SW 1271 (cell line): ENCODE measurements at regions not wholly inside any gene's neighbourhood (a gene's known extent, or its start where the extent isn't known, plus 50 kb on each side); places are given as distances from the start of the nearest gene placed in this dataset.
"Not testable (repeated sequence)": the region's sequence is repeated elsewhere in the genome, so short reads cannot be mapped to it uniquely, and the experiment has no call there.

ENCODE experiments used
- DNase-seq, 2 experiments: peaks; one replicate each; lab custom pipeline; 2025; lab: John Stamatoyannopoulos, UW

DNA sequence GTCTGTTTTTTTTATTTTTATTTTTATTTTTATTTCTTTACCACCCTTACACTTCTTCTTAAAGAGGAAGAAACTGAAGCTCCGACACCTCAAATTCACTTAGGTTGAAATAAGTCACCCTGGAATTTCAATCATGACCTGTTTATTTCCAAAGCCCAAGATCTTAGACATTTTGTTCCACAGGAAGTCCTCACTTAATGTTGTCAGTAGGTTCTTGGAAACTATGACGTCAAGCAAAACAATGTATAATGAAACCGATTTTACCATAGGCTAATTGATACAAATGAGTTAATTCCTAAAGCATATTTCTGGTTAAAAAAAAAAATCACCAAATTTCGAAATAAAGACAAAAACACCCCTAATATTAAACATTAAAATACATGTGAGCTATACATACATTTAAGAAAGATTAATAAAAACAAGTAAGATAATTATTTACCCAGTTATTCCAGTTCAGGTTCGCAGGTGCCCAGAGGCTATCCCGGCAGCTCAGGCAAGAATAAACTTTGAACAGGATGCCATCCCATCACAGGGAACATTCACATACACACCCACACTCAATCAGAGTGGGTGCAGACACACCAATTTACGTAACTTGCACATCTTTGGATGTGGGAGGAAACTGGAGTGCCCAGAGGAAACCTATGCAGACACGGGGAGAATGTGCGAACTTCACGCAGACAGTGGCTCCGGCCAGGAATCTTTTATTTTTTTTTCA, 391.0 kb downstream of the RAP2B start:
- DNase-seq, result no peak

DNA sequence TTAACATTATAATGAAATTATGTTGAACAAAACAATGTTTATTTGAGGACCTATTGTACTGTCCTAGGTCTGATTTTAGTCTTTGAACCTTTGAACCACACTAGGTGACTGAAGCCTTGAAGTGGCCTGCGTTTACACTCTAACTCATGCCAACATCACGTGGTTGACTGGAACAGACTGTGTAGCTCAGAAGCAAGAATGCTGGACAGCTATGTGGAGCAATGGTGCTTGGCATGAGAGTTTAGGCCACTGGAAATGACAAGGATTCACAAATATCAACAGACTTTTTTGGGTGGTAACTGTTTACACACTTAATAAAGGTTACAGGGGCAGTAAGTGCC, 391.5 kb downstream of the RAP2B start:
- no peak for DNase-seq

DNA sequence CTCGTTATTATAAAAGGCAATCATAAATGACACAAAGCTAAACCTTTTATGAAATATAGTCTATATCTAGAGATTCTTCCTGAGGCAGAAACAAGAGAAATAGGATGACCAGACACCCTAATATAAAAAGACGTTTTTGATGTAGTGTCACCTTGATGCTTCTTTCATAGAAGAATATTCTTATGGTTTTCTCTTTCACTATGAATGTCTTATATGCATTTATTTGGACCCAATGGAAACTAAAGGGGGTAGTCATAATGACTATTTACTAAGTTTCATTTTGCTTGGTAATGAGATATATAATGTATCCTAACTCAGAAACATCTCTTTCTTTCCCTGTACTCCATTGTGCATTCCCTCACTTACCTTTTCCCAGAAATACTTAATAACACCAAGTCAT, 393.9 kb downstream of the RAP2B start:
- DNase-seq, result no peak

DNA sequence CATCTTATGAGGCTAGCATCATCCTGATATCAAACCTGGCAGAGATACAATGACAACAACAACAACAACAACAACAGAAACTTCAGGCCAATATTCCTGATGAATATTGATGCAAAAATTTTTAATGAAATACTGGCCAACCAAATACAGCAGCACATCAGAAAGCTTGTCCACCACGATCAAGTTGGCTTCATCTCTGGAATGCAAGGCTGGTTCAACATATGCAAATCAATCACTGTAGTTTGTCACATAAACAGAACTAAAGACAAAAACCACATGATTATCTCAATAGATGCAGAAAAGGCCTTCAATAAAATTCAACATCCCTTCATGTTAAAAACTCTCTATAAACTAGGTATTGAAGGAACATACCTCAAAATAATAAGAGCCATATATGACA, 397.3 kb downstream of the RAP2B start:
- DNase-seq, result not testable (repeated sequence)

DNA sequence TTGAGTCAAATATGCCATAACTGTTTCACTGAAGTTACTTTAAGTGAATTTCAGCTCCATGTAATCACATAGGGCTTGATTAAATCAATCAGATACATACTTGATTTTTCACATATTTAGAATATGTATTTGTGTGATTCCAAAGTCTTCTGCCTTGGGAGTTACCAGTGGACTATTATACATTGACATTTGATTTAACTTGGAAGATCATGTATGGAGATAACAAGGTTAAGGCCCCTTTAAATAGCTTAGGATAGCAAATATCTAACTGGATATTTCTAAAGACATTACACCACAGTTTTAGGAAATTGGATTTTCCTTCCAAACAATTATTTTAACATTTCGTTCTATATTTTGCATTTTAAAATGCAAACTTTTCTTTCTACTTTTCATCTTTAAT, 405.0 kb downstream of the RAP2B start:
- no peak for DNase-seq

DNA sequence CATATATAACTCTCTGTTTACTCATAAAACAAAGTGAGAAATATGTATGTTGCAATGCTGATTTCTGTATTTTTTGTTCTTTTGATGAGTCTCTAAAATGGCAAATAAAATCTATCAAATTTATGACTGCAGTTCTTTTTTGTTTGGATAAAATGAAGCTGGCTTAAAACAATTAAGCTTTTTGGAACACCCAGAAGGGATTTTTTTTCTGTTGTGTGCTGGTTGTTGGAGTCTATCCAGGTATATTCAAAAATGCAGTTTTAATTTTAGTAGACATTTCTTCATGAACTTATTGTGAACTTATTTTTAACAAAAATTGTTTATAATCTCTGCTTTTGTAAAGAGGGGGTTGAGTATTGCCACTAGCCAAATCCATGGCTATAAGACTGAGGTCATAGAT, 405.5 kb downstream of the RAP2B start:
- no peak for DNase-seq

DNA sequence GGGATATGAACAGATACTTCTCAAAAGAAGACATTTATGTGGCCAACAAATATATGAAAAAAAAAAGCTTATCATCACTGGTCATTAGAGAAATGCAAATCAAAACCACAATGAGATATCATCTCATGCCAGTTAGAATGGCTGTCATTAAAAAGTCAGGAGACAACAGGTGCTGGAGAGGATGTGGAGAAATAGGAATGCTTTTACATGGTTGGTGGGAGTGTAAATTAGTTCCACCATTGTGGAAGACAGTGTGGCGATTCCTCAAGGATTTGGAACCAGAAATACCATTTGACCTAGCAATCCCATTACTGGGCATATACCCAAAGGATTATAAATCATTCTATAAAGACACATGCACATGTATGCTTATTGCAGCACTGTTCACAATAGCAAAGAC, 408.5 kb downstream of the RAP2B start:
- not testable (repeated sequence) for DNase-seq

DNA sequence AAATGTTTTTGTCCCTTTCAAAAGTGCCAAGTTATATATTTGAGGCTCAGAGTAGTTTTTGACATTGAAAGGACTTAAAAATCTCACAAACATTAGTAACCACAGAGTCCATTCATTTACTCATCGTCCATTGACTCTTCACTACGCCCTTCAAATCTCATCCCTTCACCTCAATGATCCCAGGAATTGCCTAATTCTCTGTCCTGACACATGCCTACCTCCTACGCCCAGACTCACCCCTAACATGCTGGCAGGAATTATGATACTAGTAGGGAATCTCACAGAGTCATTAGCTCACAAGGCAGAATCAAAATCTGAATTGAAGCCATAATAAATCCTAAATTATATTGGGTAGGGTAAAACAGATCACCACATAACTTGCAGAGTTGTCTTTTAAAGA, 410.1 kb downstream of the RAP2B start:
- DNase-seq, result no peak

DNA sequence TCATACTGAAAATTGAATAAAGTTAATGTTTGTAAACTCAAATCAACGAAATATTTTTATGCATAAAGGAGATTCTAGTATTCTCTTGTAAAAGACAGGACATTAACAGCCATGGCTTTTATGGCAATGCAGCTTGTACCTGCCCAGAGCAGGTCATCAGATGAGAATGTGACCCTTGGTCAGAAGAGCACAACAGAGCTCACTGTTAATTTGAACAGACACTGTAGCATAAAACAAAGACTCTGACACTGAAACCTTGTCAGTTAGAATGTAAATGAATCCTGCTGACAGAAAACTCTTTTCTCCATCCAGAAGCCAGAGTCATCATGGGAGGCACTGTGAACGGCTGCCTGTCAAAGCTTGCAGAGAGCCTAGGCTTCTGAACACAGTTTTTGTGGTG, 410.6 kb downstream of the RAP2B start:
- no peak for DNase-seq

DNA sequence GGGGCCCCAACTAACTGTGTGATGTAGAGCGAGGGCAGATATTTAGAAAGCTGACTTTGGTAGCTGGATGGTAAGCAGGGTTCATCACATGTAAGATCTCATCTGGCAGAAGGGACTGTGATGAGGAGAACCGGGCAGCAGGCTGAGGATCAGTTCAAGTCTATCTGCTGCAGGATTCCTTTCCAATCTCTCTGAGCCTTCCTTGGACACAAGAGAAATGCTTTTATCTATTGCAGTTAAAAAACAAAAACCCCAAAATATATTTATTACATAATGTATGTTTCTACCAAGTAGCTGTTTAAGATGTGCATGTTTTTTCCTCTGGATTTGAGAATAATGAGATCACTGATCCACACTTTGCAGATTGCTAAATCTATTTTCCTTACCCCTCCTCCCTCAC, 411.5 kb downstream of the RAP2B start:
- DNase-seq, result no peak

DNA sequence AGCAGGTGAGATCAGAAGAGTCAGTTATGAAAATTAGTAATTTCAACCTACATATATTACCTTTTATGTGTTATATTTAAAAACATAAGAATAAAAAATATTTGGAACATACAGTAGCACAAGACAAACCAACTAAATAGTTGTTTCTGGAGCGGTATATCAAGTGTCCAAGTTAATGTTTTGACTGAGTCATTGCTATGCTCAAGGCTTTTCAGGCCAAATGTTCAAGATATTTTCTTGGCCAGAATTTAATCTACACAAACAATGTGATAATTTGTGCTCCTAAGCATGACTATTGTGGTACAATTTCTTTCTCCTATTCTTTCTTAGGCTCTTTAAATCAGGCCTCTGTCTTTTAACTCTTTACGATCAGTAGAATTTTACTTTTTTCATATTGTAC, 412.4 kb downstream of the RAP2B start:
- DNase-seq, result no peak

DNA sequence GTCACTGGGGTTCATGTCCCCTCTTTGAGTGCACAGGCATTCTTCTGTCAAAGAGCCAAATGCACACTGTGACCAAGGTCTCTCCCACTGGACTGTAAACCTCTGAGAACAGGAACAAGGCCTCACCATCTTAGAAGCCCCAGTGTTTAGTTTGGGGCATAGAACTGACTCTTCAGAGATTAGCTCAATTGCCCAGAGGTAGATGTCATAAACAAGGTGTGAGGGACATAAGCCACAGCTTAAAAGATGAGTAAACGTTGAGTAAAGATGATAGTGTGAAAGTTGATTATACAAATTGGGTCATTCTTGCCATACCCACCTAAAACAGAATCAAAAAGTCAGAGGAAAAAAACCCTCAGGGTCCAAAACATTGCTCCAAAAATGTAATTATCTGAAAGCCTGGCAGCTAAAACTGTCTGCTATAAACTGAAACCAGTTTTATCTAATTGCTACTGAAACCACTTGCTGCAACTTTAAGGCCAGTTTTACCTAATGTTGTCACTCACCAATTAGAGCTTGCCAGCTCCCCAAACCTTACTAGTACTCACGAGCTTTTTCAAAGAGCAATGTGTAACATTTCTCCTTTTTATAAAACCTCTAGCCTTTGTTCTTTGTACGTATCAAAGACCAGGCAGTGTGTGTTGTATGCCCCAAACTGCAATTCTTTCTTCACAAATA, 415.2 kb downstream of the RAP2B start:
- DNase-seq, result no peak

DNA sequence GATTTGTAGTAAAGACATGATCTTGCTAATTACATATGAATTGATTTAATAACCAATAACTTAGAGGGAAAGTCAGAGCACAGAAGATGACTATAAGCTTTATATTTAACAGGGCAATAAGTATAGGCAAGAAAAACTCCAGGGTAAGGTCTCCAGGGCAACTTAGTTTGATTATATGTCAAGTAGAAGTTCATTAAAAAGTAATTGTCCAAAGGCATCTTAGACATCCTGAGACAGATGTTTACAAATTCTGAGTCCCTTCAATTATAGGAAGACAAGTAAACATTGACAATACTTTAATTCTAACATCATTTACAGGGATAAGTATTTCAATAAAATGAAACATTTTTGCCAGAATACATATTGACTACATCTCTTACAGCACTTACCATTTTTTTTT, 416.0 kb downstream of the RAP2B start:
- no peak for DNase-seq

DNA sequence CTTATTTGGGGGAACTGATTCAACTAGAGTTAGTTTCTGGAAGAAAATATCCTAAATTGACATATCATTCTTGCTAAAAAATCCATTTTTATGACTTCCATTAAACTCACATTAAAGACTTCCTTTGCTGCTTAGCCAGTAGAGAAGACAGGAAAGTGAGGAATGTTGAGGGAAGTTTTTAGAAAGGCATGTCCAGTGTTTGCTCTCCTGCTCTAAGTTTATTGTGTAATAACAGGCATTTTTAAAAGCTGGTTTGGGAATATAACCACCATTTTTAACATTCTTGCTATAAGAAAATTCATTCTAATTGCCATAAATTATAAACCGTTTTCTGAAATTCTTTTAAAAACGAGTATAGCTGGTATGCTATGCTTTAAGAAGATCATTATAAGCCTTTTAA, 428.0 kb downstream of the RAP2B start:
- DNase-seq, result no peak

DNA sequence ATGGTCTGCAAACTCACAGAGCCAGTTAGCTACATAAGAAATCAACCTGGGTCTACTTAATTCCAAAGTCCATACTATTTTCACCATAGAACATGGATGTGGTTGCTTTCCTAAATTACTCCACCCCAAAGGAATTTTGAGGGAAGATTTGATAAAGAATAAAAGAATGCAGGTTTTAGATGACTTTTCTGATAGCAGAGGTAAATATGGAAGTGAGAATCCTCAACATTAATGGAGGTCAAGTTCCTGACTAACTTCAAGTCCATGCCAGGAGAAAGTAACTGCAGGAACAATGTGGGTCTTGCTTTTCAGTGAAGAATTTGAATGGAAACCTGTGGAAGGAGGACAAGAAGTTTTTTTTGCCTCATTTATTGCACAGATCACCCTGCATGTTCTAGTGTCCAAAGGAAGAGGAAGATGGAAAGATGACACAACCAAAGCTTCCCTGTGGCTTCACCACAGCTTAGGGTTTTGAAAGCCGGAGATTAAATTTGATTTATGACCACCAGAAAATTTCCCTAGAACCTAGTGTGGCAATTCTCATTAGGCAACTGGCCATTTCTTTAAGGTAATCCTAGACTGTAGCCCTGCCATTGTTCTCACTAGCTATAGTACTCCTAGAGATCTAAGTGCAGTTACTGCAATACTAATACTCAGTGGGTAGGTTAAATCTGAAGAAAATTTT, 429.7 kb downstream of the RAP2B start:
- DNase-seq, result no peak

DNA sequence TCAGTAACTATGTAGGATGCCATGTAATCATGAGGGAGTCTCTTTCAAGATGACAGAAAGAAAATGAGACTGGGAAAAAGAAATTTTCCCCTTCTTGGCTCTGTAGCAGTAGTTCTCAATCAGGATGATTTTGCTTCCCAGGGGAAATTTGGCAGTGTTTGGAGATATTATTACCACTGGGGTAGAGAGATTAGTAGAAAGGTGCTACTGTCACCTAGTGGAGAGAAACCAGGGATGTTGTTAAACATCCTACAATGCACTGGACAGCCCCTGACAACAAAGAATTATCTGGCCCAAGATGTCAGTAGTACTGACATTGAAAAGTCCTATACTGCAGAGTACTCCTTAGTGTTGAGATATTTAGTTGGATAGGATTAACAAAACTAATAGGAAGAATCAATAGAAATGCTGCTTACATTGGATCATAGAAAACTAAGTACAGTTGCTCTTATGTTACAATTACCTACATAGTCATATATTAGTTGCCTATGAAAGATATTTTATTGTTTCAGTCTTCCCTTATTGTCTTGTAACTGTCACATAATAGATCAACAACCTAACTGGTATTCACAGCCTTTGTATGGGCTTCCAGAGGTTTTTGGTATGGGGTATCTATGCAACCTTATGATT, 433.3 kb downstream of the RAP2B start:
- peak in 1 of 2 experiments; percentile 68 for DNase-seq

DNA sequence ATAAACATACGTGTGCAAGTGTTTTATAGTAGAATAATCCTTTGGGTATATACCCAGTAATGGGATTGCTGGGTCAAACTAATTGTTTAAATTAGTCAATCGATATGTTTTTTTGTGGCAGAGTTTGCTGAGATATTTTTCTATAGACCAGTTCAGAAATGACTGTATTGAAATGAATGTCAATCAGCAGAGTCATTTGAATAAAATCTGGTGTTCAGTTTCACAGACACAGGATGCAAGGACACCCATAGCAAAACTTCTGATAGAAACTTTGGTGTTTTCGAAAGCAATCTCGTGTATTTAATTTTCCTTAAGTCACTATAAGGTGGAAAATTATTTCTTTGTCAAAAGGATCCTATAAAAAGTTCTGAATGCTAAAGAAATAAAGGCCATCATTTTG, 434.4 kb downstream of the RAP2B start:
- DNase-seq, result no peak

DNA sequence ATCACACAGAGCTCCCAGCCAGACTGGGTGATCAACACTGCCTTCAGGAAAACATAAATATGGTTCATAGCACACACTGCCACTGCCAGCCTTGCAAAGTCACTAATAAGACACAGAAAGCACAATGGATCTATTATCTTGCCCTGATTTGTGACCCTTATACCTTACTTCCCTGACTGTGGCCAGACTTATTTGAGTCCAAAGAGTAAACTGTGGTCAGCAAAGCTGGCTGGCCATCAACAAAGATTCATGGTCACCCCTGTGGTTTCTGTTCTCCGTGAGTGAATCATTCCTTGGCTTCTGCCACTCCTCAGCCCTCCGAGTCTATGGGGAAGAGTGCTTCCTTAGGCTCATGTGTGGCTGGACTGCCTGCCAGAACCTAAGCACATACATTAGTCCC, 437.7 kb downstream of the RAP2B start:
- DNase-seq, result no peak

DNA sequence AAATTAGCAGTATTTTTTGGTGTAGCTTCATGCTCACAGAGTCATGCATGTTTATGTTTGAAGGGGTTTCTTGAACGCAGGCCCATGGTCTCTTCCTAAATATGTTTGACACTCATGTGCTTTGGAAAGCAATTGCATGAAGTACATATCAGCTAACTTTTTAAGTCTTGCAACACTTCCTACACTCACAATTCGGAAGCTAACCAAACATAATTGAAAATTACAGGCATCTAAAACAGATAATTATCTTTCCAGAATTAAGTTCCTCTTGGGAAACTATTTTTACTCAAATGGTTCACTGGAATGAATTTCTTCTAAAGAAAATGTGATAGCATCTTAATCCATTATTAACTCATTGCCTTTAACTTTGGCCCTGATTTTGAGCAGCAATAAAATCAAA, 438.9 kb downstream of the RAP2B start:
- no peak for DNase-seq

DNA sequence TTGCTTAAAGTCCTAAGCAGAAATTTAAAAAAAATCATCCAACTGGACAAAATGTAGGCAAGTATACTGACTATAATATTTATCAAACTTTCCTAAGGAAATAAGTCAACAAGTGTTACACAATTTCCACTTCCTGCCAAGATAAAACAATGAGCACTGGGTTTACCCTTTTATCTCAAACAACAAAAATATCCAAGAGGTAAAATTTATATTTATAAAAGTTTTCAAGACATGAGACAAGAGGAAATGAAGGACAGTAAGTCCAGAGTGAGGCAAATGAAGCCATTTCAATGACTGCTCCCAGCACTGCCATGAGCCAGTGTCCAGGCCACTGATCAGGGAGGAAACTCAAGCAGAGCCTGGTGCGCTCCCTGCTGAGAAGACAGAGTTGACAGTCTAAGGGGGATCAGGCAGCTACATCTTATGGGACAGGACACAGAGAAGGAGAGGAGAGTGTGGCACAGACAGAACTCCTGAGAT, 439.4 kb downstream of the RAP2B start:
- DNase-seq, result no peak

DNA sequence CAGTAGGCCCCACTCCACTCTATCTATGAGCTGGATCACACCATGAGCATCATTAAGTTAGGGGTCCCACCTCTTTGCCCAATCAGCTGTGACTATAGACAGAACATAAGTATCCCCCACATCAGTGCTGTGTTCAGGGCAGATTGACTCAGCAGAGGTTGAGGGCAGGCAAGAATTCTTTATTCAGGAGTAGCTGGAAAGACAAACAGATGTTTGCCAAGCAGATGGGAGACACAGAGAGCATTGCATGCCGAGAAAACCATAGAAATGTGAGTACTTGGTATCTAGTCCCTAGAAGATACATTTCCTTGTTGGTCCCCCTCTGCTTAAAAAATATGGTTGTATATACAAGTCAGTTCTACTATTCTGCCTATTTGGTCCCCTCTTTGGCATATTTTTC, 440.8 kb downstream of the RAP2B start:
- DNase-seq, result no peak

DNA sequence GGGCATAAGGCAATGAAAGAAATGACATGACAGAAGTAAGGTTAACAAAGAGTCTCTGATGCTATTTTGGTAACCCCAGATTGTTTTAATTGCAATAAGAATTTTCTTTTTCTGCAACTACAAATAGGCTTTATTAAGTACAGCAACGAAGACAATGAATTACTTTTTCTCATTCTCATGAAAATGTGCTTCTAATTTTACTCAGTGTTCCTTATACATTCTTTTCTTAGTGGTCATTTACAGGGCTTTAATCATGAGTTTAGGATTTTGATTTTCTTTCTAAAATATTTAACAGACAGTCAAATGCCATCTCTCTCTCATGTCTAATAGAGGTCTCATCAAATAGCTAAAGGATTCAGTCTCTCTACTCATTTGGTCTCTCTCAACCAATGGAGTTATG, 452.1 kb downstream of the RAP2B start:
- no peak for DNase-seq

DNA sequence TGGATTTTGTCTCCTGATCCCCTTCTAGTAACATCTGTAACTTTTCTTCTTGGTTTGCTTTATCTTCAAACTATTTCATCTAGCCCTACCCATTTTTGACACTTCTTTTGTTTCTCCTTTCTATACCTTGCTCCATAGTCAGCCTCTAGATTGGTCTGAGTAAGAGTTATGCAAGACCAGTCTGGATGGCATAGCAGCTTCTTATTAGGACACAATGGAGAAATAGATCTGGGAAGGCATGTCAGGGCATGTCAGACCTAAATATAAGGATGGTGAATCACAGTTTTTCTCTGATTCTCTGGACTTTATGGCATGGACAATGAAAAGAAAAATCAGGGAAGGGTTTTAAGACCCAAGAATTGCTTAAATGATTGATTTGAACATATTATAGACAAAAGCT, 452.5 kb downstream of the RAP2B start:
- no peak for DNase-seq
